ENCODE measurements at regions not wholly inside any gene's neighbourhood (a gene's known extent, or its start where the extent isn't known, plus 50 kb on each side); places are given as distances from the start of the nearest gene placed in this dataset.

- no peak for DNase-seq (ENCODE audit: low read depth in 1 of 2, low spot score in 1 of 2)
Measured at GRCh38 chr5:86768699-86769202, 151.0 kb downstream of the COX7C start.

GRCh38 chr5:86780018-86780417, 162.3 kb downstream of the COX7C start:
- no peak for DNase-seq (ENCODE audit: low read depth in 1 of 2, low spot score in 1 of 2)

GRCh38 chr5:86786955-86787354, 169.2 kb downstream of the COX7C start:
- no peak for DNase-seq (ENCODE audit: low read depth in 1 of 2, low spot score in 1 of 2)

- DNase-seq (ENCODE audit: low read depth in 1 of 2, low spot score in 1 of 2): no peak
Measured at GRCh38 chr5:86795659-86796058, 177.9 kb downstream of the COX7C start.

- DNase-seq (ENCODE audit: low read depth in 1 of 2, low spot score in 1 of 2): no peak
Measured at GRCh38 chr5:86797677-86798076, 179.9 kb downstream of the COX7C start.

GRCh38 chr5:86806206-86806605, 188.5 kb downstream of the COX7C start:
- no peak for DNase-seq (ENCODE audit: low read depth in 1 of 2, low spot score in 1 of 2)

GRCh38 chr5:86807046-86808031, 189.6 kb downstream of the COX7C start:
- DNase-seq (ENCODE audit: low read depth in 1 of 2, low spot score in 1 of 2): no peak

GRCh38 chr5:86814315-86814714, 196.6 kb downstream of the COX7C start:
- no peak for DNase-seq (ENCODE audit: low read depth in 1 of 2, low spot score in 1 of 2)

- DNase-seq (ENCODE audit: low read depth in 1 of 2, low spot score in 1 of 2): no peak
Measured at GRCh38 chr5:86814907-86815306, 197.2 kb downstream of the COX7C start.

- DNase-seq (ENCODE audit: low read depth in 1 of 2, low spot score in 1 of 2): no peak
Measured at GRCh38 chr5:86824637-86825036, 206.9 kb downstream of the COX7C start.

GRCh38 chr5:86831128-86831527, 213.4 kb downstream of the COX7C start:
- no peak for DNase-seq (ENCODE audit: low read depth in 1 of 2, low spot score in 1 of 2)

GRCh38 chr5:86833868-86834267, 216.1 kb downstream of the COX7C start:
- DNase-seq (ENCODE audit: low read depth in 1 of 2, low spot score in 1 of 2): no peak

GRCh38 chr5:86837610-86838009, 219.9 kb downstream of the COX7C start:
- DNase-seq (ENCODE audit: low read depth in 1 of 2, low spot score in 1 of 2): no peak

GRCh38 chr5:86838083-86838482, 220.3 kb downstream of the COX7C start:
- DNase-seq (ENCODE audit: low read depth in 1 of 2, low spot score in 1 of 2): no peak

- no peak for DNase-seq (ENCODE audit: low read depth in 1 of 2, low spot score in 1 of 2)
Measured at GRCh38 chr5:86841000-86841644, 223.4 kb downstream of the COX7C start.

- DNase-seq (ENCODE audit: low read depth in 1 of 2, low spot score in 1 of 2): no peak
Measured at GRCh38 chr5:86858442-86858841, 240.7 kb downstream of the COX7C start.

GRCh38 chr5:86861512-86861911, 243.8 kb downstream of the COX7C start:
- no peak for DNase-seq (ENCODE audit: low read depth in 1 of 2, low spot score in 1 of 2)

- no peak for DNase-seq (ENCODE audit: low read depth in 1 of 2, low spot score in 1 of 2)
Measured at GRCh38 chr5:86862093-86862492, 244.4 kb downstream of the COX7C start.

GRCh38 chr5:86864051-86864450, 246.3 kb downstream of the COX7C start:
- DNase-seq (ENCODE audit: low read depth in 1 of 2, low spot score in 1 of 2): no peak

- DNase-seq (ENCODE audit: low read depth in 1 of 2, low spot score in 1 of 2): no peak
Measured at GRCh38 chr5:86865256-86865785, 247.6 kb downstream of the COX7C start.

- DNase-seq (ENCODE audit: low read depth in 1 of 2, low spot score in 1 of 2): no peak
Measured at GRCh38 chr5:86866036-86866435, 248.3 kb downstream of the COX7C start.

GRCh38 chr5:86869268-86869667, 251.5 kb downstream of the COX7C start:
- no peak for DNase-seq (ENCODE audit: low read depth in 1 of 2, low spot score in 1 of 2)

All from stimulated activated CD4-positive, alpha-beta T cell treated with anti-CD3 and anti-CD28 coated beads, Interleukin-15, amount 100 ng/mL, for 1 hour (primary cell).